Activated CD8-positive, alpha-beta memory T cell treated with anti-CD3 and anti-CD28 coated beads for 36 hours (primary cell): ENCODE measurements at regions not wholly inside any gene's neighbourhood (a gene's known extent, or its start where the extent isn't known, plus 50 kb on each side); places are given as distances from the start of the nearest gene placed in this dataset.

Source experiments
- CTCF ChIA-PET: fragments of 350-600 bp; sonication (Branson Sonifier 250); formaldehyde crosslinking; loops from one replicate; lab custom pipeline; 2021; ENCODE audit warnings: antibody characterized with exemption; lab: Charles Lee
- POLR2A ChIA-PET: fragments of 350-600 bp; sonication (Branson Sonifier 250); formaldehyde crosslinking; loops from one replicate; lab custom pipeline; 2021; ENCODE audit warnings: antibody characterized with exemption; lab: Charles Lee

DNA sequence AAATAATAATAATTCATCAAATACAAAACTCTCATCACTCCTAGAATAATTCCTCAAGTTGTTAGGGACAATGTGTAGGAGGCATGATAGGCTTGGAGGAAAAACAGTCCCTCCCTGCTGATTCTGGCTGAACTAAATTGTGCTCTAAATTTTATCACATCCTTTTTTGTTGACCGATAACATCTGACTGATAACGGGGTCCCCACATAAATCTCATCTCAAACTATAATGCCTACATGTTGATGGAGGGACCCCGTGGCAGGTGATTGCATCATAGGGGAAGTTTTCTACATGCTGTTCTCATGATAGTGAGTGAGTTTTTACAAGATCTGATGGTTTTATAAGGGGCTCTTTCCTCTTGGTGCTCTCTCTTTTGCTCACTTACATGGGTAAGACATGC, 1043.5 kb upstream of the SORCS1 start:
- ChIA-PET POLR2A (no interaction called here), CTCF (no interaction called here)

DNA sequence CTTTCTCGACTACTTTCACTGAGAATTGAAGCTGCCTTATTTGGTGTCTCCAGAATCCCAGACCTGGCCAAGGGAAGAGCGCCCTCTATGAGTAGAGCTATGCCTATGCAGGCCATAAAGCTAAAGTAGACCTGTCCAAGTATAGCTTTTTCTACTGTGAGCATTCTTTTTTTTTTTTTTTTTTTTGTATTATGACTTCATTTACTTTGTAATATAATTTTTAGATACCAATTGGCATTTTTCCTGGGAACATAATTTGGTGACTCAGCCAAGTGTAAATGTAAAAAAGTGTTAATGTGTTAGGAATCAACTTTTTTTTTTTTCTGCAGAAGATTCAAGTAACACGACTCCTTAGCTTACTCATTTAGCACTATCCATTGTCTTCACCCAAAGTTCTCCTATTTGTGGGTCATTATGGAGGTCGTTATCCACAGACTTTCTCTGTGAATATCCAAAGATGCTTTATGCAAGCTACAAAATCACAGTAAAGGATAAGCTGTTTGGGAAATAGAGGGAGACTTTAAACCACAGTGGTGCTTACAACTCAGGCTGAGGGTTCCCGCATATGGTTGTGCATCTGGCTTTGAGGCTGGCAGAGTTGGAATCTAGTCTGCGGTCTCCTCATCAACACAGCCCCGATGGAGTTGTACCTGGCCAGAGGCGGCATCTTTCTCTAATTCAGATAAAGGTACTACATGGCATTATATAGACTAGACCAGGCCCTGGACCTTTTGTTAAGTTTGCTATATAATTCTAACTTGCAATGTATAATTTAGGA, 1040.2 kb upstream of the SORCS1 start:
- POLR2A ChIA-PET = no interaction called here

DNA sequence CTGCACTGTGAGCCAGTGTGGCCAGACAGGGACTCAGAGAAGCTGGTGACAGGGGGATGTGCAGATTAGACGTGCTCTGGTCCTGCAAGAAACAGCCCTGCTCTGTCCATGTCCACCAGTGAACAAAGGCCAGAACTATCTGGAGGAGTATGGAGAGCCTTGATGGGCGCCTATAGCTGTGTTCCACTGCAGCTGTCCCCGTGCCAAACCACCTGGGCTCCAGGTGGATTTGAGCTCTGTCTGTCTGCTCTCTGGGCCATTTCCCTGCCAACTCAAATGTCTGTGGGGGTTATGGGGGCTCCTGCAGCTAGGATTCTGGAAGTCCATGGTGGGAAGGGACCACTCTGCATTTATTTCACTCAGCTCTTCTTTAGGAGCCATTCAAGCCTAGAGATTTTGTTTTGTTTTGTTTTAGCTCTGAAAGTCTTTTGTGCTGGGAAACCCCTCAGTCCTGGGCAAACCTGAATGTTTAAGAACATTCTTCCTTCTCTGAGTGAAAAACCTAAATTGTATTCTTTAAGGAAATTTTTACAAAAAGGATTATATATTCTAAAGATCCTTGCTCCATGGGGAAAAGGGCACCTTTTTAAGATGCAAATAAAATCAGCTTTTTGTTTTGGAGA, 1039.5 kb upstream of the SORCS1 start:
- POLR2A ChIA-PET = no interaction called here
- CTCF ChIA-PET = no interaction called here

More for the DNA sequence above, 1040.2 kb upstream of the SORCS1 start:
- CTCF ChIA-PET = no interaction called here

DNA sequence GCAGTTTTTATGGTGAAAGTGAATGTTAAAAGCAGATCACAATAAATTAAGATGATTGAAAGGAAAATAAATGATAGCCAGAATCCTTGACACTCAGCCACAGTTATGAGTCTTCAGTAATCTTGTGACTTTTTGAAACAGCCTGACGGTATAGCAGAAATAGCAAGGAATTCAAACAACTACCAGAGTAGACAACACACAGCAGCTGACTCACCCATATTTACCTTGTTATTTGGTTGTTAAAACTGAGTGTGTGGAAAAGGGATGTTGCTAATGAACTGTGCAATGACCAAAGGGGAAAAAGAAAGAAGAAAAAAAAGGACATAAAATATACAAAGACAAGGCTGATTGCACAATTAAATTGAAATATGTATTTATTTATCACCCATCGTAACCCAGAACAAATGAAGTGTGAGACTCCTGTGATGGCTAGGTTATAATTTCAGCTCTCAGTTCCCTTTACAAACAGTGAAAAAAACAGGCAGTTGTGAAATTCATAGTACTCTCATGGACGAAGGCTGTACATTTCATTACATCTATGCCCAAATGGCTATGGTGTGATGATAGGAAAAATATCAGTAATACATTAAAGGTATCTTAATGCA, 1023.0 kb upstream of the SORCS1 start:
- ChIA-PET POLR2A (no interaction called here), CTCF (no interaction called here)

DNA sequence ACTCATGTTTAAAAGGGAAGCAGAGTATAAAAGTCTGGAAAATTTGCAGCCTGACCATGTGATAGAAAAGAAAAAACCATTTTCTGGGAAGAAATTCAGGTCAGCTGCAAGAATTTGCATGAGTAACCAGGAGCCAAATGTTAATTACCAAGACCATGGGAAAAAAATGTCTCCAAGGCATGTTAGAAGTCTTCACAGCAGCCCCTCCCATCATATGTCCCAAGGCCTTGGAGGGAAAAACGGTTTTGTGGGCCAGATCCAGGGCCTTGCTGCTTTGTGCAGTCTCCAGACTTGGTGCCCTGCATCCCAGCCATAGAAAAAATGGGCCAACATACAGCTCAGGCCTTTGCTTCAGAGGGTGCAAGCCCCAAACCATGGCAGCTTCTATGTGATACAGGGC, 1019.6 kb upstream of the SORCS1 start:
- ChIA-PET POLR2A (no interaction called here), CTCF (no interaction called here)

DNA sequence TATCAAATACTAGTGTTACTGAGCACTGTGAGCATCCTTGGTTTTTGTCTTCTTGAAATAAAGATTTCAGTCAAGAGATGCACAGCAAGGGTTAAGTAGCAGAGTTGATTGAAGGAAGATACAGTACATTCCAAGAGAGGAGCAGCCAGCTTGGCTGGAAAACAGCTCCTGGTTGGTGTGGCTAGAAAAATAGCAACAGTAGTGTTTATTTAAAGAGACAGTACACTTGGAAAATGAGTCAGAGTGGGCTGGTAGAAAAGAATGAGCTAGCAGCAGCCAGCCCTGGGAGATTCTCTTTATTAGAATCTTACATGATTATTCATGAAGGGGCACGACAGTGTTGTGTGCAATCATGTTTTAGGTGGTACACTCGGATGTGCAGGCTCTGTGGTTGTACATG, 1016.4 kb upstream of the SORCS1 start:
- ChIA-PET POLR2A (no interaction called here), CTCF (no interaction called here)

DNA sequence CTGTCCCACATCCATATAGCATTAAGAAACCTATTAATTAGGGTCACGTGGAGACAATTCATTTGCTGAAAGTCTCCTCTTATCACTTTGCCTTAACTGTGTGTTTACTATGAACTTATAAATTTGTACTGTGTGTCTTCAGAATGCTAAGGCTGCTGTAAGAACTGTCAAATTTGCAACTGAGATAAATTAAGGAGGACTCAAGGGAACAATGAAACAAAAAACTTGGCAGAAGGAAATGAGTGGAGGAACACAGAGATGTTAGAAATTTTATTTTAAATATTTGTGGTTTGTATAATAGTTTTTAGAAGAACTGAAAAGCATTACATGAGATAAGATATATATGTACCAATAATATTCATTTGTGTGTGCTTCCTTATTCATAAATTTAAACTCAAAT, 1005.3 kb upstream of the SORCS1 start:
- CTCF ChIA-PET = no interaction called here
- POLR2A ChIA-PET = no interaction called here

DNA sequence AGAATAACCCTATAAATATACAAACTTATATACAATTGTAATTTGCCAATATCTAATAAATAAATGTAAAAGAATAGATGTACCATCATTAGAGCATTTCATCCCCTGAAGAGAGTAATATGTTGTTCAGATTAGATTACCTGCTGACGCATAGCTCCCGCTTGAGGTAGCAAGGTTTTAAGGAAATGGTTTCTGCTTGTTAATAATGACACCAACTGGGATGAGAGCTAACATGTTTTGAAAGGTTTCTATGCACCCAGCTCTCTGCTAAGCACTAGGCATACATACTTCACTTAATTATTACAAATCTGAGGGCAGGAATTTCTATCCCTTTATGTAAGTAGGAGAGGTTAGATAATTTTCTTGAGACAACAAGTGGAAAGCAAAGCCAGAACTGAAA, 1003.3 kb upstream of the SORCS1 start:
- ChIA-PET CTCF (no interaction called here), POLR2A (no interaction called here)

DNA sequence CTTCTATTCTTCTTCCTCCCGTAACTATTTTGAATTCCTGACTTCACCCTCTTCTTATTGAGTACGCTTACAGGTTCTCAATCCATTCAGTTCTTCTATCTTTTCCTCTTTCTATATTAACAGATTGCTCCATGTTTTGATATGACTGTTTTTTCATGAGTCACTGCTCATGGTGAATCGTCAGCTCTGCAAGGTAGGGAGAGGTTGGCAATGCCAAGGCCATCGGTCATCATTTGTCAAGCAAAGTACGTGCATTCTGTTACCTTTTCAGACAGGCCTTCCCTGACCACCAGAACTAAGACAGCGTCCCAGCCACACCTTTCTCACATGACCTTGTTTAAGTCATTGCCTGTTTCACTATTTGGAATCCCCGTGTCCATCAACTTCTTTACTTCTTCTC, 1001.9 kb upstream of the SORCS1 start:
- ChIA-PET CTCF (no interaction called here), POLR2A (no interaction called here)

DNA sequence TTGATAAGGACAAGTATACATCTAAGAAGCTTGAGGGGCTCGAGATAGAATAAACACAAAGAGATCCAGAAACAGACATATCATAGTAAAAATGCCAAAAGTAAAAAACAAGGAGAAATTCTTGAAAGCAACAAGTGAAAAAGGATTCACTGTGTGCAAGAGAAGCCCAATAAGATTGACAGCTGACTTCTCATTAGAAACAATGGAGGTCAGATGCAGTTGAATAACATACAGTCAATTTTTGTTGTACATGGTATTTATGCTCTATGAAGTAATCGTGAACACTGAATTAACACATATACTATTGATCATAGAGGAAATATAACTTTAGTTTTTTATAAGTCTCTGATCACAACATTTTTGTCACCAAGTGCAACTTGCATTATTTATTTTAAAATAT, 982.8 kb upstream of the SORCS1 start:
- POLR2A ChIA-PET = no interaction called here

DNA sequence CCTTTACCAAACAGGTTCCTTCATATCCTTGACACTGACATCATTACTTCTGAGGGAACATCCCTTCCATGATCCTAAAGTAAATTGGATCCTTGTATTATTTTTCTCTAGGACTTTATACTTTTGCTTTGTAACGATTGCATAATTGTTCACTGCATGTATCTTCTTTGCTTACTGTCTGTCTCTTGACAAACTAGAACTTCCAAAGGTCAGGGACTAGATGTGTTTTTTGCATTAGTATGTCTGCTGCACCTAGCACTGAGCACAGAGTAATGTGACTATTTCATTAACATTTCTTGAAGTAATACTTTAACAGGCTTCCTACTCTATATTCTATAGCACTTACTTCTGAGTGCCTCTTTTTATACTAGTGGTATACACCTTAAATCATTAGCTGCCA, 976.6 kb upstream of the SORCS1 start:
- POLR2A ChIA-PET = no interaction called here
- CTCF ChIA-PET = no interaction called here

More for the DNA sequence above, 982.8 kb upstream of the SORCS1 start:
- CTCF ChIA-PET = no interaction called here

DNA sequence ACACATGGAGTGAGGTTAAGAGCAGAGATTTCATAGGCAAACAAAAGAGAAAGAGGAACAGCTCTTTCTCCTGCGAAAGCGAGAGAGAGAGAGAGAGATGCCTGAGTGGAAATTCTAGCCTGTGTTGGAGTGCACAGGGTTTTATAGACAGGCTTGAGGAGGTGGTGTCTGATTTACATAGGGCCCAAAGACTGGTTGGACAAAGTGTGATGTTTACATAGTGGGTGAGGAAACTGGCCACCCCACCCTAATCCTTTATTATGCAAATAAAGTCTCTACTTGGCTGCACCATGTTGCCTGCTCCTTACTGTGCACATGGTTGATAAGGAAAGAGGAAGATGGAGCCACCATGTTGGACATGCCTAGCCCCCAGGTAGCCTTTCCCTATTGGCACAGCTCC, 967.8 kb upstream of the SORCS1 start:
- CTCF ChIA-PET = no interaction called here
- POLR2A ChIA-PET = no interaction called here

DNA sequence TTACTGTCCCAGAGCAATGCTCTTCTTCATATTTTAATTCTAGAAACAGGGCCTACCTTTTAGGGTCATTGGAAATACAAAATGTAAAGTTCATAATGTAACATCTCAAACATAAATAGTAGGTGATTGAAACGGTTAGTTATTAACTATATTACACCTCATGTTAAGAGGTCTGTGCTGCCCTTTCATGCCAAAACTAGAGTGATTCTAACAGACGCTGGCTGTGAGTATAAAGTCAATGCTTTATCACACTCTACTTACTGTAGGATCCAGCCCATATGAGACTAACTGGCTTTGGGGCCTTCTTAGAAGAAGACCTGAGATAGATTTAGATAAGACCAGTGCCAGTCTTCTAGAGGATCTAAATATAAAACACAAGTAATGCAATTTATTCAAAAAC, 966.1 kb upstream of the SORCS1 start:
- POLR2A ChIA-PET = no interaction called here

DNA sequence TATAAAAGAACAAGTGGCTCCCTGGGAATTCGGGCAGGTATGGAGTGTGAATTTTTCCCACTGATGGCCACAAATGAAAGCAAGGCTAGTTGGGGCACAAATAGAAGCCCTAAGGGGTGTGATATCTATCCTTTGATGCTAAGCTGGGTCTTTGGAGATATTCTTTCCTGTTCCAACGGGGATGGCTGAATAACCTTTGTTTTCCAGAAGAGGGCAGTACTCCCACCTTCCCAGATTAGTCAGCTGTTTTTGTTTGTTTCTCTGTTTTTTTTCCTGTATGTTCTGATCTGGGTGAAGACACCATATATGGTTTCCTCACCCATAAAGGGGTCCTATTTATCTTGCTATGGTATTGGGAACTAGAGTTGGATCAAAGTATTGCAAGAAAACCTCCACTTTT, 947.7 kb upstream of the SORCS1 start:
- ChIA-PET POLR2A (no interaction called here), CTCF (no interaction called here)

More for the DNA sequence above, 966.1 kb upstream of the SORCS1 start:
- CTCF ChIA-PET = no interaction called here

DNA sequence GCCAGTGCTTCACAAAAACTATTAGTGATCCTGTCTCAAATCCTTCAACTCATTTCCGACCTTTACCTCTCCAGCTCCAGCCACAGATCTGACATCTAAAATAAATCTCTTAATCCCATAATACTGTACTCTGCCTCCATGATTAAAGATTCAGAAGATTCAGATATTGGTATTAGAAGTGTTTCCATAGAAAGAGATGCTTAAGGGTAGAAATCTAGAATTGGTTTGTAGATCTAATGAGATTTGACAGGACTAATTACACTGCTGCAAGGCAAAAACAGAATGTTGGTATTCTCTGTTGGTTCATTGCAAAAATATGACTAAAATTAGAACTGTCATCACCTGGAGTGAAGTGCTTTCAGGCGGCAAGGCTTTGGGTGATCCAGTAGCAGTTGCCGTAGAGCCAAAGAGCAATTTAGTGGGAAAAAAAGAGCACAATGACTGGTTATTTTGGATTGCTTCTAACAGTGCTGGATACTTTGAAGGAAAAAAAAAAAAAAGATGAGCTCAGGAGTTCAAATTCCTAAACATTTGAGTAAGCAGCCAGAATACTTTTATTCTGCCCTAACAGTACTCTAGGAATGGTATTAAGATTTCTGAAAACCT, 940.1 kb upstream of the SORCS1 start:
- ChIA-PET POLR2A (no interaction called here), CTCF (no interaction called here)

DNA sequence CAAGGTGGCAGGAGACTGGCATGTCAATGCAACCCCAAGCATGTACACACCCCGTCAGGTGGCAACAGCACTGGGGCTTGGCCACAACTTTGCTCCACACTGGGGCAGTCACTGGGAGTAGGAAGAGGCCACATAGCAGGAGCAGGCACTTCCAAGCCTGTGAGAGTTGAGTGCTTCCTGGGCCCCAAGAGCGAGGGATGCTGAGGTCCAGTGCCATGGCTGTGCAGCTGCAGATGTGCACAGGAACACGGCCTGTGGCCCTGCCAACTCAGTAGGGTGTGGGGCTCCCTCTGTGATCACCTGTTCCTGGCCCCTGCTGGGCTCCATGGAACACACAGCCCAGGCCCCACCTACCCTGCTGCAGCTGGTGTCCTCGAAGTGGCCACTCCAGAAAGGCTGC, 932.8 kb upstream of the SORCS1 start:
- CTCF ChIA-PET = no interaction called here
- POLR2A ChIA-PET = no interaction called here

DNA sequence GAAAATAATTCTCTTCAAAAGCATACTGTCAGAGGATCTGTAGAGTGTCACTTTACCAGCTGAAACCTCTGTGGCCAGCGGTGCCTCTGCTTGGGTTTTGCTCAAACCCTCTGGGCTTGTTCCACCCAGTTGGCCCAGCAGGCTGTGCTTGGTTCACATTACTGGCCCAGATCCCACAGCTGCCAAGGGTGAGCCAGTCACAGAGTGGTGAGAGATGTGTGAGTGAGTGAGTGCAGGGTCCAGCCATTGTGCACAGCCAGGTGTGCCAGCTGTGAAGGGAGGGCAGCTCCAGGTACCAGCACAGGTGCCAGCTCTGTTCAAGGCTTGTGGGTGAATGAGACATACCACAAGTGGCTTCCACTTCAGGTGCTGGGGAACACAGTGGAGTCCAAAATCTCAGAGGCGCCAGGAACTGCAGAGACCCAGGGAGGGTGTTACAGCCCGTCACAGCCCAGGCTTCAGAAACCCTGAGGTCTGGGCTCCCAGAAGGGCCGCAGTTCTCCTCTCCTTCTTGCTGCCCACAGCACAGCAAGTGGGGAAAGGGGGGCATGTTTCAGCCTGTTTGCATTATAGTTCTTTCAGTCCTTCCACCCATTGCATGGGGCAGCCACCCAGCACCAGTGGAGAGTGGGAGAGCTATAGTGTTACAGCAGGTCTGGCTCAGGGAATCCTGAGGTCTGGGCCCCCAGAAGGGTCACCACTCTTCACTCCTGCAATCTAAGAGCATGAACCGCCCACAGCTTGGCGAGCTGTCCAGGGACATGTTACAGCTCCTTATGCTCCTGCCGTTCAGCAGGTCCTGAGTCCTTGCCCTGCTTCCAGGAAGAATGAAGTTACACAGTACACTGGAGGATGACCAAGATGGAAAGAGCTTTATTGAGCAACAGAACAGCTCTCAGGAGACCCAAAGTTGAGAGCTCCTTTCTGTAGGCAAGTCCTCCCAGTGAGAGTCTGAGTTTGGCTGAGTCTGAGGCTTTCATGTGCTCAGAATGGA, 931.7 kb upstream of the SORCS1 start:
- ChIA-PET POLR2A (no interaction called here), CTCF (no interaction called here)

DNA sequence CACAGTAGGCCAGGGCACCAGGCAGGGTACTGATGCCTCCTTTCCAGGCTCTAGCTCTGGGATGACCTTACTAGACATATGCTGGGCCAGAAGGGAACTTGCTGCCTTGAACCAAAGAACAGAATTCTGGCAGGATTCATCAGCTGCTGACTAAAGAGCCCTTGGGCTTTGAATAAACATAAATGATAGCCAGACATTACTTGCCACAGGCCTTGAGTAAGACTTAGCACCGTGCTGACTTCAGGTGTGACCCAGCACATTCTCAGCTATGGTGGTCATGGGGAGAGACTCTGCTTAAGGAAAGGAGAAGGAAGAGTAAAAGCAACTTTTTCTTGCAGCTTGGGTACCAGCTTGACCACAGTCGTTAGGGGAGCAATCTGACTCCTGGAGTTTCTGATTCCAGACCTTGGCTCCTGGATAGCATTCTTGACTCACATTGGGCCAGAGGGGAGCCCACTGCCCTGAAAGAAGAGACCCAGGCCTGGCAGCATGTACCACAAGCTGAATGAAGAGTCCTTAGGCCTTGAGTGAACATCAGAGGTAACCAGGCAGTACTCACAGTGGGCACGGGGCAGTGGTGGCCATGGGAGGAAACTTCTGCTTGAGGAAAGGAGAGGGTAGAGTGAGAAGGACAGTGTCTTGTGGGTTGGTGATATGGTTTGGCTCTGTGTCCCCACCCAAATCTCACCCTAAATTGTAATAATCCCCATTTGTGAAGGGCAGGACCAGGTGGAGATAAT, 926.1 kb upstream of the SORCS1 start:
- ChIA-PET POLR2A (no interaction called here), CTCF (no interaction called here)

DNA sequence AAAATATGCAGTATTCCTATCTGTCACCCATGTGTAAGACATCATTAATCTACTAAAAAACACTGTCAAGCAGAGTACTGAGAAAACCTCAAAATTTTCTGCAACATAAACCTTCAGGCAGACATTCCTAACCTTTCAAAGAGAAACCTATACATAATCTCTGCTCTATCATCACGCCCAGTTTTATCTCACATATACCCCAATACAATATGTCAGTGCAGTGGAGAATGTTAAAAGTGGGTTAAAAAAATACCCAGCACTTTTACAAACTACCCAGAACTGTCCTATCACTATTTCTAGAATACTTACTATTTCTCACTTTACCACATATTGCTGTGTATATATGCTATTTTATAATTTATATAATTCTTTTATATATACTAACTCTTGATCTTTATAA, 922.0 kb upstream of the SORCS1 start:
- ChIA-PET CTCF (no interaction called here), POLR2A (no interaction called here)
